CD4-positive, alpha-beta memory T cell (primary cell): ENCODE measurements at regions not wholly inside any gene's neighbourhood (a gene's known extent, or its start where the extent isn't known, plus 50 kb on each side); places are given as distances from the start of the nearest gene placed in this dataset.

Experiments
- CTCF ChIA-PET: fragments of 350-600 bp; sonication (Branson Sonifier 250); formaldehyde crosslinking; loops from one replicate; lab custom pipeline; 2021; ENCODE audit warnings: inconsistent platforms; ENCODE audit not compliant: partially characterized antibody; lab: Charles Lee
- POLR2A ChIA-PET: fragments of 350-600 bp; sonication (Branson Sonifier 250); formaldehyde crosslinking; loops from one replicate; lab custom pipeline; 2021; ENCODE audit not compliant: partially characterized antibody; lab: Charles Lee
- DNase-seq, 5 donors: peaks; one replicate each; pipeline versions ENCODE4 v3.0.0 to v3.0.0-alpha.2; 2020 to 2022; ENCODE audit warnings: mixed read lengths in 1 of 5
- H3K27ac ChIP-seq: one replicate; pipeline ENCODE4 v1.7.0; 2013; ENCODE audit warnings: low read depth, low read length
- H3K27me3 ChIP-seq: 2 replicates; pipeline ENCODE4 v1.7.0; 2013; ENCODE audit warnings: mild to moderate bottlenecking, low read length, moderate library complexity; ENCODE audit not compliant: insufficient read depth
- H3K36me3 ChIP-seq: 2 replicates; pipeline ENCODE4 v1.7.0; 2013; ENCODE audit warnings: mild to moderate bottlenecking, low read length, moderate library complexity; ENCODE audit not compliant: insufficient read depth
- H3K4me1 ChIP-seq: 2 replicates; pipeline ENCODE4 v1.7.0; 2013; ENCODE audit warnings: mild to moderate bottlenecking, low read length, moderate library complexity; ENCODE audit not compliant: insufficient read depth
- H3K4me3 ChIP-seq, 2 donors: one replicate each; pipeline ENCODE4 v1.7.0; 2013; ENCODE audit warnings: low read length in 2 of 2, mild to moderate bottlenecking in 1 of 2
- H3K9me3 ChIP-seq, 2 donors: one replicate each; pipeline ENCODE4 v1.7.0; 2013; ENCODE audit warnings: low read length in 2 of 2, control low read depth in 1 of 2; ENCODE audit not compliant: control insufficient read depth in 1 of 2
- H3K27ac Mint-ChIP-seq, 7 donors: one replicate each; pipeline ENCODE4 v1.8.0; 2020 to 2021; ENCODE audit warnings: mixed read lengths in 7 of 7, mild to moderate bottlenecking in 6 of 7, inconsistent platforms in 3 of 7, moderate library complexity in 3 of 7
- H3K27me3 Mint-ChIP-seq, 2 donors: one replicate each; pipeline ENCODE4 v1.8.0; 2020 to 2021; ENCODE audit warnings: mixed read lengths in 2 of 2
- H3K36me3 Mint-ChIP-seq, 2 donors: one replicate each; pipeline ENCODE4 v1.8.0; 2020 to 2021; ENCODE audit warnings: mixed read lengths in 2 of 2, inconsistent platforms in 1 of 2, mild to moderate bottlenecking in 1 of 2
- H3K4me1 Mint-ChIP-seq, 4 donors: one replicate each; pipeline ENCODE4 v1.8.0; 2020 to 2021; ENCODE audit warnings: mixed read lengths in 4 of 4, mild to moderate bottlenecking in 1 of 4
- H3K4me3 Mint-ChIP-seq, 8 donors: one replicate each; pipeline ENCODE4 v1.8.0; 2020 to 2021; ENCODE audit warnings: mixed read lengths in 8 of 8, mild to moderate bottlenecking in 7 of 8, moderate library complexity in 6 of 8, inconsistent platforms in 3 of 8
- H3K9me3 Mint-ChIP-seq, 8 donors: one replicate each; pipeline ENCODE4 v1.8.0; 2020 to 2021; ENCODE audit warnings: mixed read lengths in 8 of 8, mild to moderate bottlenecking in 5 of 8, inconsistent platforms in 3 of 8, moderate library complexity in 1 of 8
- intact Hi-C: fragments of 100-400 bp; cut with micrococcal nuclease; formaldehyde crosslinking; loops from one replicate; pipeline ENCODE4 v1.15.1; 2023

DNA sequence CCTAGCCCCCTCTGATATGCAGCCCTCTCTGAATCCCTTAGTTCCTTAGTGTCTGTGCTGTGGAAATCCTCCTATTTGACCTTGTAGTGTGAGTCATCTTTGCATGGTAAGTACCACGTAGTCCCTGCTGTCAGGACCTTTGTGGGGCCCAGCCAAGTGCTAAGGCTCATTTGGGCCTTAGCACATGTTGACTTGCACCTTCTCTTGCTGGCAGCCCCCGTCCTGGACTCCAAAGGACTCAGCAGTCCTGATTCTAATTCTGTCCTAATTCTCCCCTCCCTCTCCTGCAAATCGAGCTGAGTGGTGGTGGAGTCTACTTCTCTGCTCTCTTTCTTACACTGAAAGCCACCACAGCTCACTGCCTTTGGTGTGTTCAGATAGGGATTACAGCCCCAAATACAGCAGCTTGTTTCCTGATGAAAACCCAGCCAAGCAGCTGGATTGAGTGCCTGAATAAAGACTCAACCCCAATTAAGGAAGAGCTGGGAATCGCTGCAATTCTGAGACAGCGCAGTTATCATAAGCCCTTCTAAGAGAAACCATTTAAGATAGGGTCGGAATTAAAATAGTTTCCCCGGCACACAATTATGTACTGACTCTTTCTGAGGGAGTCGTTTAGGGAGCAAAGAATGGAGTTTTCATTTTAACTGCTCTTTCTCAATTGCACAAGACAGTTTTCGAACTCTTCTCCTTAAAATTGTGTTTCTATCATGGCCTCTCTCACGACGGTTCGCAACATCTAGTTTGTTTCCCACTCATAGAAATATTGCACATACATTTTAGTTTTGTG, 215.6 kb upstream of the TNP1 start:
- Histone ChIP-seq H3K4me3 (no peak overlapping the region), H3K4me1 (no peaks in the 10 kb centered on the region), H3K27ac (no peak overlapping the region), H3K36me3 (no peaks in the 10 kb centered on the region), H3K9me3 (no peaks in the 10 kb centered on the region), H3K27me3 (no peaks in the 10 kb centered on the region)
- intact Hi-C loops, result no loop called here
- ChIA-PET POLR2A (no interaction called here), CTCF (no interaction called here)
- Mint-ChIP-seq H3K27ac (no peak overlapping the region), H3K4me3 (no peak overlapping the region), H3K36me3 (no peaks in the 10 kb centered on the region), H3K4me1 (no peaks in the 10 kb centered on the region), H3K9me3 (no peaks in the 10 kb centered on the region), H3K27me3 (no peaks in the 10 kb centered on the region)
- DNase-seq, result no peak

DNA sequence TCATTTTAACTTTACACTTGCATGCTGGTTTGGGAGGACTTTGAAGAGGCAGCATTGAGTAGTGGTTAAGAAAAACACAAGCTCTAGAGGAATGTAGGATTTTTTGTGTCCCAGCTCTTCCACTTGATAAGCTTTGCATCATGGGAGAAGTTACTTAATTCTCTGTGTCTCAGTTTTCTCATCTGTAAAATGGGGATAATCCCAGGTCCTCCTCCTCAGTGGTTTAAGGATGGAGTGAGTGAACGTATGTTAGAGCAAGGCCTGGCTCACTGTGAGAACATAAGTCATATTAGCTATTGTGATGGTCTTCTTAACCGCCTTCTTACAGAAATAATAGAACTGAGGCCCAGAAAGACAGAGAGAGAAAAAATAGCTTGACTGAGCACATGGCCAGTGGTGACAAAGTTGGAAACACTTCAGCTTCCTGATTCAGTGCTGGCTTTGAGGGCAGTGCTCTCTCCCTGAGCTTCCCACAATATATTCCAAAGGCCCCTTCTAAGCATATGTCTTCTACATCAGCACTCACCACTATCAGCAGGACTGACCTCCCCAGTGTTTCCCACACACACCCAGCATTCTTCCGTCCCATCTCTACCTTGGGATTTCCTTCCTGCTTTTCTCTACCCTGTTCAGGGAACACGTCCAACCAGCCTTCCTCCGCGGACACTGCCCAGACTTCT, 214.9 kb upstream of the TNP1 start:
- Mint-ChIP-seq H3K27me3 (no peaks in the 10 kb centered on the region), H3K4me1 (no peaks in the 10 kb centered on the region), H3K27ac (no peak overlapping the region), H3K4me3 (no peak overlapping the region), H3K9me3 (no peaks in the 10 kb centered on the region), H3K36me3 (no peaks in the 10 kb centered on the region)
- Histone ChIP-seq H3K36me3 (no peaks in the 10 kb centered on the region), H3K27ac (no peak overlapping the region), H3K4me3 (no peak overlapping the region), H3K4me1 (no peaks in the 10 kb centered on the region), H3K27me3 (no peaks in the 10 kb centered on the region), H3K9me3 (no peaks in the 10 kb centered on the region)
- ChIA-PET CTCF (no interaction called here), POLR2A (no interaction called here)
- intact Hi-C loops, result no loop called here
- no peak for DNase-seq

DNA sequence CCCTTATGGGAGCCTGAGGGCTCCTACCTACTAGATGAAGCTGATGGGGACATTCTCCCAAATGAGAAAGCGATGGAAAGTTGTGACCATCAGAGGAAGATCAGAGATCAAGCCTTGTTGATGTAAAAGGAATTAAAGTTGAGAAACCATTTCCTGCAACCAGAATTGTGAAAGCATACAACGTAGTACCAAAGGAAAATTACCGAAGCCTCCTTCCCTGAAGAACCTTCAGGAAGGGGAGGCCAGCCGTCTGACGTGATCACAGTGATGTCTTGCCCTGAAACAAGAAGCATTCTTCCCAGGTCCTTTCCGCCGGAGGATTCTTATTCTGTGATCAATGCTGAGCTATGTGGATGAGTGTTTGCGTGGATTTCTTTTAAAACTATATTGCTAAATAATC, 211.6 kb upstream of the TNP1 start:
- CTCF ChIA-PET, result no interaction called here
- Histone ChIP-seq H3K4me1 (no peaks in the 10 kb centered on the region), H3K27me3 (no peaks in the 10 kb centered on the region), H3K4me3 (no peak overlapping the region), H3K27ac (no peak overlapping the region), H3K9me3 (no peaks in the 10 kb centered on the region), H3K36me3 (no peaks in the 10 kb centered on the region)
- no peak for DNase-seq
- POLR2A ChIA-PET, result no interaction called here
- intact Hi-C loops, result no loop called here
- H3K27me3 Mint-ChIP-seq, result peaks cover 4 to 5% of the 10 kb centered on the region in 2 donors
- H3K36me3 Mint-ChIP-seq, result no peaks in the 10 kb centered on the region
- H3K4me1 Mint-ChIP-seq, result no peaks in the 10 kb centered on the region
- peaks cover 0 to 9% (median 3%) of the 10 kb centered on the region in 8 donors for H3K9me3 Mint-ChIP-seq
- H3K4me3 Mint-ChIP-seq, result no peak overlapping the region
- no peak overlapping the region for H3K27ac Mint-ChIP-seq

DNA sequence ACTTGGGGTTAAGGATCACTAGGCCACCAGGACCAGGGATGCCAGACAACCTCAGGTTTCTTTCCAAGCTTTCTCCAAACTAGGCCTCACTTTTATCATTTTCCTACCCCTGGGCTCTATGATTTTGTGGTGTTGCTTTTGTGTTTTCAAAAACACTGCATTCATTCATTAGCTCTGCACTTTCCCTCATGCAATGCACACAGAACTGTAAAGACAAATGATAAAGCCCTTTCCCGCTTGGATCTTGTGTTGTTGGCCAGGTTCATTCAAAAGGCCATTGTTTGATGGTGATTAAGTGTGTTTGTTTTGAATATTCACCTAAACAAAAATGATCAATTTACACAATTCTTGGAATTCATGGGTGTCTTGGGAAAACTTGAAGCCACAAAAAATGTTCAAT, 210.7 kb upstream of the TNP1 start:
- no peak for DNase-seq
- Histone ChIP-seq H3K9me3 (no peaks in the 10 kb centered on the region), H3K27me3 (no peaks in the 10 kb centered on the region), H3K4me3 (no peak overlapping the region), H3K27ac (no peak overlapping the region), H3K36me3 (no peaks in the 10 kb centered on the region), H3K4me1 (no peaks in the 10 kb centered on the region)
- POLR2A ChIA-PET, result no interaction called here
- Mint-ChIP-seq H3K27me3 (peaks cover 4 to 5% of the 10 kb centered on the region in 2 donors), H3K27ac (no peak overlapping the region), H3K36me3 (no peaks in the 10 kb centered on the region), H3K4me1 (no peaks in the 10 kb centered on the region), H3K9me3 (peaks cover 0 to 13% (median 3%) of the 10 kb centered on the region in 8 donors), H3K4me3 (no peak overlapping the region)
- intact Hi-C loops, result no loop called here
- CTCF ChIA-PET, result no interaction called here

DNA sequence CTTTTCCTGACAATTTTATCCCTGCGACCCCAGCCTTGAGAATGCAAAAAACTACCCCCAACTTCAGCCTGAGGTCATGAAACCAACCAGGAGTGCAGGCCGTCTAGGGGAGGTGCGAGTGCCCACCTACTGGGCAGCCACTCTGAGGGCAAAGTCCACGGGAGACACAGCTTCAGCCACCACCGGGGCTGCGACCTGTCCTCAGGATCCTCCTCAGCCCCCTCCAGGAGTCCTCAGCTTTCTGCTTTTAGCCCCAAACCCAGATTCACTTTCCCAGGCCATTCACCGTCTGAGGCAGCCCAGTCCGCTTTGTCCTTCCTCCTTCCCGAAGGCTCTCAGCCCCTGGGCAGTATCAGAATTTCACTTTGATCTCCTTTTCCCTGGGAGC, 210.2 kb upstream of the TNP1 start:
- intact Hi-C loops, result no loop called here
- ChIA-PET POLR2A (no interaction called here), CTCF (no interaction called here)
- no peaks in the 10 kb centered on the region for H3K36me3 ChIP-seq
- no peaks in the 10 kb centered on the region for H3K27me3 ChIP-seq
- H3K9me3 ChIP-seq, result no peaks in the 10 kb centered on the region
- no peaks in the 10 kb centered on the region for H3K4me1 ChIP-seq
- Mint-ChIP-seq H3K9me3 (peaks cover 0 to 13% (median 3%) of the 10 kb centered on the region in 8 donors), H3K27ac (no peak overlapping the region), H3K4me3 (no peak overlapping the region), H3K36me3 (no peaks in the 10 kb centered on the region), H3K4me1 (no peaks in the 10 kb centered on the region), H3K27me3 (peaks cover 4 to 5% of the 10 kb centered on the region in 2 donors)
- DNase-seq, result no peak
- H3K4me3 ChIP-seq, result no peak overlapping the region
- H3K27ac ChIP-seq, result no peak overlapping the region

DNA sequence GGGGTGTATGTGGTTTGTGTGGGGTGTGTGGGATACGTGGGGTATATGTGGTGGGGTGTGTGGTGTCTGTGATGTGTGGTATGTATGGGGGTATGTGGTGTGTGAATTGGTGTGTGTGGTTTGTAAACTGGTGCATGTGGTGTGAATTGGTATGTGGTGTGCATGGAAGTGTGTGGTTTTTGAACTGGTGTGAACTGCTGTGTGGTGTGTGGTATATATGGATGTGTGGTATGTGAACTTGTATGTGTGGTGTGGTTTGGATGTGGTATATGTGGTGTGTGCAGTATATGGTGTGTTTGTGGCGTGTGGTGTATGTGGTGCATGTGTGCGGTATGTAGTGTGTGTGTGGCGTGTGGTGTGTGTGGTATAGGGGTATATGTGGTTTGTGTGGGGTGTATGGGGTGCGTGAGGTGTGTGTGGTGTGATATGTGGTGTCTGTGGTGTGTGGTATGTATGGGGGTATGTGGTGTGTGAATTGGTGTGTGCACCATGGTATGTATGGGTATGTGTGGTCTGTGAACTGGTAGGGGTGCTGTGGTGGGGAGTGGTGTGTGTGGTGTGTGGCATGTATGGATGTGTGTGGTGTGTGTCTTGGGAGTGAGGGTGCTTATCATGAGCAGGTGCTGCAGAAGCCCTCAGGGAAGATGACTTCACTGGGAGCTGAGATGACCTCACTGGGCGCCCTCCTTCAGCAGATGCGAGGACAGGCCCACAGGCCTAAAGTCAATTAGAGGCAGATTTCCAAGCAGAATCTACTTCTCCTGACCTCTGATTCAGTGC, 209.6 kb upstream of the TNP1 start:
- peaks cover 4 to 5% of the 10 kb centered on the region in 2 donors for H3K27me3 Mint-ChIP-seq
- CTCF ChIA-PET, result no interaction called here

DNA sequence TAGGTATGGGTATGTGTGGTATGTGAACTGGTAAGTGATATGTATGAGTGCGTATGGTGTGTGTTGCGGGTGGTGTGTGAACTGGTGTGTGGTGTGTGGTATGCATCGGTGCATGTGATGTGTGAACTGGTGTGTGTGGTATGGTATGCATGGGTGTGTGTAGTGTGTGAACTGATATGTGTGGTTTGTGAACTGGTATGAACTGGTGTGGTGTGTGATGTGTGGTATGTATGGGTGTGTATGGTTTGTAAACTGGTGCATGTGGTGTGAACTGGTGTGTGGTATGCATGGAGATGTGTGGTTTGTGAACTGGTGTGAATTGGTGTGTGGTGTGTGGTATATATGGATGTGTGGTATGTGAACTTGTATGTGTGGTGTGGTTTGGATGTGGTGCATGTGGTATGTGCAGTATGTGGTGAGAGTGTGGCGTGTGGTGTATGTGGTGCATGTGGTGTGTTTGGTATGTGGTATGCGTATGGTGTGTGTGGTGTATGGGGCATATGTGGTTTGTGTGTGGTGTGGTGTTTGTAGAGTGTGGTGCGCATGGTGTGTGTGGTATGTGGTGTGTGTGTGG, 208.9 kb upstream of the TNP1 start:
- Histone ChIP-seq H3K27ac (no peak overlapping the region), H3K4me3 (no peak overlapping the region), H3K4me1 (no peaks in the 10 kb centered on the region), H3K9me3 (no peaks in the 10 kb centered on the region), H3K36me3 (no peaks in the 10 kb centered on the region), H3K27me3 (no peaks in the 10 kb centered on the region)
- H3K27ac Mint-ChIP-seq, result no peak overlapping the region
- CTCF ChIA-PET, result no interaction called here
- peaks cover 0 to 13% (median 3%) of the 10 kb centered on the region in 8 donors for H3K9me3 Mint-ChIP-seq
- DNase-seq, result no peak
- no peaks in the 10 kb centered on the region for H3K36me3 Mint-ChIP-seq
- peaks cover 0 to 1% (median 0%) of the 10 kb centered on the region in 4 donors for H3K4me1 Mint-ChIP-seq
- H3K4me3 Mint-ChIP-seq, result no peak overlapping the region
- POLR2A ChIA-PET, result no interaction called here
- peaks cover 4 to 5% of the 10 kb centered on the region in 2 donors for H3K27me3 Mint-ChIP-seq
- intact Hi-C loops, result no loop called here

More for the DNA sequence above, 209.6 kb upstream of the TNP1 start:
- Histone ChIP-seq H3K4me1 (no peaks in the 10 kb centered on the region), H3K27me3 (no peaks in the 10 kb centered on the region), H3K4me3 (no peak overlapping the region), H3K36me3 (no peaks in the 10 kb centered on the region), H3K9me3 (no peaks in the 10 kb centered on the region), H3K27ac (no peak overlapping the region)
- POLR2A ChIA-PET, result no interaction called here
- no peak for DNase-seq
- Mint-ChIP-seq H3K4me3 (no peak overlapping the region), H3K36me3 (no peaks in the 10 kb centered on the region), H3K27ac (no peak overlapping the region), H3K4me1 (peaks cover 0 to 1% (median 0%) of the 10 kb centered on the region in 4 donors), H3K9me3 (peaks cover 0 to 13% (median 3%) of the 10 kb centered on the region in 8 donors)
- intact Hi-C loops, result no loop called here
